ENCODE measurements at regions not wholly inside any gene's neighbourhood (a gene's known extent, or its start where the extent isn't known, plus 50 kb on each side); places are given as distances from the start of the nearest gene placed in this dataset.

- intact Hi-C loops (cut with DNase I): no loop called here
- Histone ChIP-seq H3K27ac (no peak overlapping the region), H3K27me3 (no peaks in the 10 kb centered on the region), H3K36me3 (no peaks in the 10 kb centered on the region), H3K9me3 (no peaks in the 10 kb centered on the region), H3K4me1 (peaks cover 0 to 4% of the 10 kb centered on the region in 2 donors), H3K4me3 (no peak overlapping the region)
- ATAC-seq (no peak), DNase-seq (no peak)
- TF ChIP-seq CTCF (IDR thresholded peaks at IDR 0.05): no peak
Observed at GRCh38 chr2:18829251-18829902, 240.0 kb upstream of the NT5C1B start.

GRCh38 chr2:18828296-18828695 is 238.9 kb upstream of the NT5C1B start:
- Histone ChIP-seq H3K4me3 (no peak overlapping the region), H3K4me1 (peaks cover 0 to 4% of the 10 kb centered on the region in 2 donors), H3K9me3 (no peaks in the 10 kb centered on the region), H3K27ac (no peak overlapping the region), H3K27me3 (no peaks in the 10 kb centered on the region), H3K36me3 (no peaks in the 10 kb centered on the region)
- no peak for TF ChIP-seq CTCF (IDR thresholded peaks at IDR 0.05)
- DNase-seq: no peak
- intact Hi-C loops (cut with DNase I): no loop called here
- no peak for ATAC-seq

- H3K4me3 ChIP-seq: no peak overlapping the region
- intact Hi-C loops (cut with DNase I): no loop called here
- H3K4me1 ChIP-seq: peaks cover 0 to 4% of the 10 kb centered on the region in 2 donors
- TF ChIP-seq CTCF (IDR thresholded peaks at IDR 0.05): no peak
- no peak for ATAC-seq
- H3K36me3 ChIP-seq: no peaks in the 10 kb centered on the region
- no peaks in the 10 kb centered on the region for H3K9me3 ChIP-seq
- DNase-seq: no peak
- no peaks in the 10 kb centered on the region for H3K27me3 ChIP-seq
- H3K27ac ChIP-seq: no peak overlapping the region
Observed at GRCh38 chr2:18825838-18826237, 236.5 kb upstream of the NT5C1B start.

GRCh38 chr2:18824915-18825314 is 235.5 kb upstream of the NT5C1B start:
- no peak for TF ChIP-seq CTCF (IDR thresholded peaks at IDR 0.05)
- H3K36me3 ChIP-seq: no peaks in the 10 kb centered on the region
- intact Hi-C loops (cut with DNase I): no loop called here
- no peaks in the 10 kb centered on the region for H3K9me3 ChIP-seq
- H3K27ac ChIP-seq: no peak overlapping the region
- no peak overlapping the region for H3K4me3 ChIP-seq
- no peaks in the 10 kb centered on the region for H3K27me3 ChIP-seq
- ATAC-seq (no peak), DNase-seq (no peak)
- peaks cover 0 to 4% of the 10 kb centered on the region in 2 donors for H3K4me1 ChIP-seq

GRCh38 chr2:18824325-18824790 is 235.0 kb upstream of the NT5C1B start:
- intact Hi-C loops (cut with DNase I): no loop called here
- no peak overlapping the region for H3K4me3 ChIP-seq
- H3K27ac ChIP-seq: no peak overlapping the region
- TF ChIP-seq CTCF (IDR thresholded peaks at IDR 0.05): no peak
- H3K4me1 ChIP-seq: peaks cover 0 to 2% of the 10 kb centered on the region in 2 donors
- no peaks in the 10 kb centered on the region for H3K27me3 ChIP-seq
- no peak for DNase-seq
- ATAC-seq: peak; percentile 60
- no peaks in the 10 kb centered on the region for H3K9me3 ChIP-seq
- H3K36me3 ChIP-seq: no peaks in the 10 kb centered on the region
